Upper lobe of right lung (tissue), 1 donor: ENCODE measurements at regions not wholly inside any gene's neighbourhood (a gene's known extent, or its start where the extent isn't known, plus 50 kb on each side); places are given as distances from the start of the nearest gene placed in this dataset.

ENCODE experiments used
- ATAC-seq: fragments of 200-7000 bp; cut with Tn5 transposase; one replicate; pipeline ENCODE4 v1.9.1; 2020; ENCODE audit warnings: mild to moderate bottlenecking, moderate library complexity
- DNase-seq: peaks from one replicate; pipeline ENCODE4 v3.0.0-alpha.2; 2020
- H3K27ac ChIP-seq: fragments of 200-600 bp; one replicate; pipeline ENCODE4 v1.8.0; 2022
- H3K27me3 ChIP-seq: fragments of 200-600 bp; one replicate; pipeline ENCODE4 v1.8.0; 2022; ENCODE audit warnings: mild to moderate bottlenecking
- H3K36me3 ChIP-seq: fragments of 200-600 bp; one replicate; pipeline ENCODE4 v1.8.0; 2022
- H3K4me1 ChIP-seq: fragments of 200-600 bp; one replicate; pipeline ENCODE4 v1.8.0; 2022
- H3K4me3 ChIP-seq: fragments of 200-600 bp; one replicate; pipeline ENCODE4 v1.8.0; 2022; ENCODE audit warnings: mild to moderate bottlenecking
- H3K9me3 ChIP-seq: fragments of 200-600 bp; one replicate; pipeline ENCODE4 v1.8.0; 2022
- intact Hi-C: fragments of 100-400 bp; cut with DNase I; formaldehyde crosslinking; loops from one replicate; pipeline ENCODE4 v1.11.0; 2022
- TF ChIP-seq, protein P1 (sequence below): fragments of 200-600 bp; IDR thresholded peaks from one replicate; pipeline ENCODE4 v1.8.0; 2022; ENCODE audit warnings: antibody characterized with exemption
- donor health status: DM: no; HTN: yes; CAD: no; lungs with severe emphysema.

DNA sequence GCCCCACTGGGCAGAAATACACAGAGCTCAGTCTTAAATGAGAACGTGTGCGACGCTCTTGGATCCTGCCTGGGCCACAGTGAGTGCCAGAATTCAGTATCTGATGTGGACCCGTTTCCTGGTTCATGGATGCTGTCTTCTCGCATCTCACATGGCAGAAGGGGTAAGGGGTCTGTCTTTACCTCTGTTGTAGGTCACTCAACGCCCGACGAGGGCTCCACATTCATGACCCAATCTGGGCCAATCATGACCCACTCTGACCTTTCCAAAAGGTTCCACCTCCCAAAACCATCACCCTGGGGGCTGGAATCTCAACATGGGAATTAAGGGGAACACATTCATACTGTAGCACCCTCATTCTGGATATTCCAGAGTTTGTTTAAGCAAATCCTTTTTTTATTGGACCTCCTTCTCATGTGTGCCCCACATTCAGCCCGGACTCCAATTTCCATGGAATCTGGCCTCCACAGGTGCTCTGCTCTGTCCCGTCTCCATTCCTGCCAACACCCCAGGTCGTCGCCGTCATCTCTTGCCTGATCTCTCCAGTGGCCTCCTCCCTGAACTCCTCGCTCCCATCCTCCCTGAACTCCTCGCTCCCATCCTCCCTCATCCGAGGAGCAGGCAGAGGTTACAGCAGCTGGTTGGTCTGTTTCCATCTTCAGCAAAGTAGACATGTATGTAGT, 78.9 kb upstream of the OTOS start:
- TF ChIP-seq, protein P1, sequence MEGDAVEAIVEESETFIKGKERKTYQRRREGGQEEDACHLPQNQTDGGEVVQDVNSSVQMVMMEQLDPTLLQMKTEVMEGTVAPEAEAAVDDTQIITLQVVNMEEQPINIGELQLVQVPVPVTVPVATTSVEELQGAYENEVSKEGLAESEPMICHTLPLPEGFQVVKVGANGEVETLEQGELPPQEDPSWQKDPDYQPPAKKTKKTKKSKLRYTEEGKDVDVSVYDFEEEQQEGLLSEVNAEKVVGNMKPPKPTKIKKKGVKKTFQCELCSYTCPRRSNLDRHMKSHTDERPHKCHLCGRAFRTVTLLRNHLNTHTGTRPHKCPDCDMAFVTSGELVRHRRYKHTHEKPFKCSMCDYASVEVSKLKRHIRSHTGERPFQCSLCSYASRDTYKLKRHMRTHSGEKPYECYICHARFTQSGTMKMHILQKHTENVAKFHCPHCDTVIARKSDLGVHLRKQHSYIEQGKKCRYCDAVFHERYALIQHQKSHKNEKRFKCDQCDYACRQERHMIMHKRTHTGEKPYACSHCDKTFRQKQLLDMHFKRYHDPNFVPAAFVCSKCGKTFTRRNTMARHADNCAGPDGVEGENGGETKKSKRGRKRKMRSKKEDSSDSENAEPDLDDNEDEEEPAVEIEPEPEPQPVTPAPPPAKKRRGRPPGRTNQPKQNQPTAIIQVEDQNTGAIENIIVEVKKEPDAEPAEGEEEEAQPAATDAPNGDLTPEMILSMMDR: no peak
- no peaks in the 10 kb centered on the region for H3K36me3 ChIP-seq
- no peaks in the 10 kb centered on the region for H3K4me1 ChIP-seq
- H3K27ac ChIP-seq: no peak overlapping the region
- H3K4me3 ChIP-seq: no peak overlapping the region
- intact Hi-C loops: no loop called here
- H3K27me3 ChIP-seq: peaks cover 17% of the 10 kb centered on the region
- no peak for DNase-seq
- ATAC-seq: no peak
- no peaks in the 10 kb centered on the region for H3K9me3 ChIP-seq

DNA sequence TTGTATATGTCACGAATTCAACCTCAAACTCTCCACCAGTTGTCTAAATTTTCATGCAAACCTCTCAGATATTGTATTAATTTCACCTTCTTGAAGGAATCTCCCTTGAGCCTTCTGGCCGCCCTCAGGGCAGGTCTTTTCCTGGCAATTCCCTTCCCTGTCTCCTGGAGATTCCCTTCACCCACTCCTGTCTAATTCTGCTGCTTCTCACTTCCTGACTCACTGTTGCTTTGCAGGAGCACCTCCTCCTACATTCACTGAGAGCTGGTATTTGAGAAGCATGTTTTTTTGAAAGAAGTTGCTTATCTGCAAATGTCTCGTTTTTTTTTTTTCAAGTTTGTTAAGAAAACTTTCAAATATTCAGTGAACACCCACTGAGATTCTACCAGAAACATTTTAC, 79.9 kb upstream of the OTOS start:
- no peak for ATAC-seq
- no peaks in the 10 kb centered on the region for H3K36me3 ChIP-seq
- H3K27me3 ChIP-seq: peaks cover 21% of the 10 kb centered on the region
- intact Hi-C loops: no loop called here
- H3K27ac ChIP-seq: no peak overlapping the region
- H3K4me3 ChIP-seq: no peak overlapping the region
- H3K4me1 ChIP-seq: no peaks in the 10 kb centered on the region
- no peaks in the 10 kb centered on the region for H3K9me3 ChIP-seq
- DNase-seq: no peak
- TF ChIP-seq, protein P1: no peak

DNA sequence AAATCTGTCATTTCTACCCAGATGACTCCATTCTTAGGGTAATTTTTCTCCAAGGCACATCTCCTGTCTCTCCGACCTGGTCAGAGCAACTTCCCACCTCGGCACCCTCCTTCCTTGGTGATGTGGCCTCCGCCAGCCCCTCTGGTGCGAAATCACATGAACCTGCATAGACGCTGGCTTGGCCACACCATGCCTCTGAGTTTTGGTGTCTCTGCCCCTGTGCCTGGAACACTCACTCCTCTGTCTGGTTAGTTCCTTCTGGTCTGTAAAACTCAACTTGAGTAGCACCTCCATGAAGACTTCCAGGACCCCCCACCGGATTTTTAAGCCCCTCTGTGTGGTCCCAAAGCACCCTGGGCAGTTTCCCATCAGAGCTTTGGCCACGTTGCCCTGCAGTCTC, 83.2 kb upstream of the OTOS start:
- Histone ChIP-seq H3K27ac (no peak overlapping the region), H3K4me1 (no peaks in the 10 kb centered on the region), H3K4me3 (no peak overlapping the region), H3K36me3 (no peaks in the 10 kb centered on the region), H3K9me3 (no peaks in the 10 kb centered on the region), H3K27me3 (peaks cover 21% of the 10 kb centered on the region)
- intact Hi-C loops: no loop called here
- TF ChIP-seq, protein P1: no peak
- no peak for ATAC-seq
- DNase-seq: no peak

DNA sequence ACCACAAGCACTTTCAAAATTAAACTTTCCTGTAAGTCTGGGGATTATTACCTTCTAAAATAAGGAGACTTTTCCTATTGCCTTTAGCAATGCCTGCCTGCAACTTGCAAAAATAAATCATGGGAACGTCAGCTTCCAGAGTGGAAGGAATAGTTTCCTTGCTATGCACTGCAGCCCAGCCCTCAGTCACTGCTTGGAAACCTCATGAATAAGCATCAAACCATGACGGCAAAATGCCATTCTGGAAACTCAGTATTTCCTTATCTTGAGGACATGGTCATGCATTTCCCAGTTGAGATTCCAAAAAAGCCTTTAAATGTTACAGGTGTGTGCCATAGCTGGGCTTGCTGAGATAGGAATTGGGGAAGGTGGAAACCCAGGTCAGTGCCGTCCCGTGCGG, 84.2 kb upstream of the OTOS start:
- Histone ChIP-seq H3K4me3 (no peak overlapping the region), H3K27me3 (peaks cover 21% of the 10 kb centered on the region), H3K9me3 (no peaks in the 10 kb centered on the region), H3K4me1 (no peaks in the 10 kb centered on the region), H3K27ac (no peak overlapping the region), H3K36me3 (no peaks in the 10 kb centered on the region)
- no peak for DNase-seq
- no peak for ATAC-seq
- TF ChIP-seq, protein P1: no peak
- intact Hi-C loops: no loop called here

DNA sequence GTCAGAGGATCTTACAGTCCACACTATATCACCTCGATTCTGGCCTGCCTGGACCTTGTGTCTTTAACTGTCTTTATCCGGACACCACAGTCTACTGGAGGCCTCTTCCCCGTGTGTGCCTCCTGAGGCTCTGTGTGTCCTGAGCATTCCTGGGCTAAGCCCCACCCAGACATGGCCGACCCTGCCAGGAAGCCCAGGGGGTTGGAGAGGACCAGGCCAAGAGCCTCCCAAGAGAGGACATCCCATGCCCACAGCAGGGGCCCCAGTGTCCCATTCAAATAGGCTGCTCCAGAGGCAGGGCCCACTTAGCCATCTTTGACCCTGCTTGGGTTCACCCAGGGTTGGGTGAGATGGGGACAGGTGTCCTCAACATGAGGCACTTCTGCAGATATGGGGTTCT, 84.7 kb upstream of the OTOS start:
- Histone ChIP-seq H3K27me3 (peaks cover 21% of the 10 kb centered on the region), H3K4me3 (no peak overlapping the region), H3K27ac (no peak overlapping the region), H3K9me3 (no peaks in the 10 kb centered on the region), H3K36me3 (no peaks in the 10 kb centered on the region), H3K4me1 (no peaks in the 10 kb centered on the region)
- intact Hi-C loops: no loop called here
- no peak for DNase-seq
- ATAC-seq: no peak
- TF ChIP-seq, protein P1: no peak
